T47D (cell line): ENCODE measurements at regions not wholly inside any gene's neighbourhood (a gene's known extent, or its start where the extent isn't known, plus 50 kb on each side); places are given as distances from the start of the nearest gene placed in this dataset.

Experiments used
- DNase-seq, 2 experiments: peaks; one replicate each; pipeline versions ENCODE4 v3.0.0 to v3.0.0-alpha.2; 2011 to 2012; ENCODE audit warnings: low read depth in 1 of 2, low spot score in 1 of 2
- JUND ChIP-seq: IDR thresholded peaks from 2 replicates; pipeline ENCODE4 v1.6.1; 2012; ENCODE audit warnings: low read depth
- in situ Hi-C: cut with HindIII; loops from 2 replicates; pipeline ENCODE4 v1.10.0; 2016; ENCODE audit warnings: low sequenced_read_pairs, low pct_unique_long_range_greater_than_20kb

DNA sequence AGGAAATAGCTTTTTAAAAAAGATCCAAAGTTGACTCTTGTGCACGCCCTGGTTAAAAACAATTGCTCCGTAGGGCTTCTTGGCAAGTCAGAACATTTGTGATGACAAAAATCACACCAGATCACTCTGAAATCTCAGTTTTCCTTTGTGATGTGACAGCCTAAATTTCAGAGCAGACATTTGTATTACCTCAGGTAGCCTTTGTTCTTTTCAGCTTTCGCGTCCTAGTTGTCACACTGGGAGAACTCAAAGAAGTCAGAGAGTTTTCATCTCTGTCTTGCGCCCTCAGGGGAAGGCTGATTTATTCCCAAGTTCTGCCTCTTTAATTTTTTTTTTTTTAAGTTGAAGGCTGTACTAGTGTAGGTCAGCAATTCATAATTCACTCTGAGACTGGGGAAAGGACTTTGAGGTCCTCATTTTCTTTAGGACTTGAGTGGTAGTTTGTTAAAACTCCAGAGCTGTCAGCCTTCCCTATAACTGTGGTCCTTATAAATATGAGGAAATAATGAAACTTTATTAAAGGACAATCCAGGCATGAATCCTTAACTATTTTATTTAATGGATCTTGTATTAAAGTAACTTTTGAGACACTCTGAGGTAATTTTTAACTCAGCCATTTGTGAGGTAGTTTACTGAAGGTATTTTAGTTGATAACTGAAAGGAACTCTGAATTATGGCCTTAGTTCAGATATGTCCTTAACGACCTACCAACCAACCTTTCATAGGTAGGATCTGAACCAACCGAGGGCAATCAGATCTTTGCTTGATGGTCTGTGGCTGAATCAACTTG is 525.1 kb upstream of the FAM98A start:
- in situ Hi-C loops, result no loop called here
- no peak for TF ChIP-seq JUND

DNA sequence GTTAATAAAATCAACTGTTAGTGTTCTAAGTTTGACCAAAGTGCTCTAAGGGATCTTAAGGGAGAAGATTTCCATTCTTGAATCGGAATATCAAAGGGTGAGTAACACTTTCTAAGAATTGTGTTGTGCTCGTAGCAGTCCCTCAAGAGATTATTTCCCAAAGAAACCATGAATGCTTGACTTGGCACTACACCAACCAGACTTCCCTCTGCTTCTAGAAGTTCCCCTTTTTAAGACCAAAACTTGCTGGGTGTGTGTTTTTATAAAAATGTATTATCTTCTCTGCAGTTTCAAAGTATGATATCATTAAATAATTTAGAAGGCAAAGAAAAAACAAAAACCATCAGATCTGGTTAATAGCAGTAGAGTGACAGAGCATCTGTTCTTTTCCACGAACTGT is 522.0 kb upstream of the FAM98A start:
- no peak for TF ChIP-seq JUND
- in situ Hi-C loops, result no loop called here
- DNase-seq, result no peak

More for the DNA sequence above, 525.1 kb upstream of the FAM98A start:
- DNase-seq, result no peak

DNA sequence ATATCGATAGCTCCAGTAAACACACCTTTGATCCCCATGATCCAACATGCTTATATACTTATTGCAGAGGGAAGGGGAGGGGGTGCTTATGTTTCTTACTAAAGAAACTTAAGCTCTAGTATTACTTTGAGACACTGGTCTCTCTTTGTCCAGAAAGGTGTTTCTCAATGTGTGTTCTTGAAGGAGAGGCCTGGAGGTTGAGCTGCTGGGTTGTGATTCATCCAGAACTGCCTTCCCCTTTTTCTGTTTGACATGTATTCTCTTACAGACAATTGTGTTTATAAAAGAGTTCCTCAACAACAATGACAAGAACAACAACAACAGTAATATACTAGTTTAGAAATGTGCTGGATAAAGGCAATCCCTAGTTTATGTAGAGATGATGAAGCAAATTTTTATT is 516.0 kb upstream of the FAM98A start:
- no peak for DNase-seq
- in situ Hi-C loops, result no loop called here
- TF ChIP-seq JUND, result no peak

DNA sequence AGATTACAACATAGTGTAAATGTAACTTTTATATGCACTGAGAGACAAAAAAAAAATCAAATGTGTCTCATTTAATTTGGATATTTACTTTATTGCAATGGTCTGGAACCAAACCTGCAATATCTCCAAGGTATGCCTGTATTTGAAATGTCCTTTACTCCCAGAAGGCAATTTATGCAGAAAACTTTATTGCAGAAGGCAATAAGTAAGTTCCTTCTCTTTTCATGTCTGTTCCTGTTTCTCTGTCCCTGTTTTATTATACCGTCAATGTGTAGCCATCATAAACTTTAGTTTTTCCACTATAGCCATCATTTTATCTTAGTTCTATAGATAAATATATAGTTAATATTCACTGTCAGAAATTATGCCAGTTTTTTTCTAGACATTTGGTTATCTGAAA is 513.1 kb upstream of the FAM98A start:
- DNase-seq, result no peak
- in situ Hi-C loops, result no loop called here
- no peak for TF ChIP-seq JUND

DNA sequence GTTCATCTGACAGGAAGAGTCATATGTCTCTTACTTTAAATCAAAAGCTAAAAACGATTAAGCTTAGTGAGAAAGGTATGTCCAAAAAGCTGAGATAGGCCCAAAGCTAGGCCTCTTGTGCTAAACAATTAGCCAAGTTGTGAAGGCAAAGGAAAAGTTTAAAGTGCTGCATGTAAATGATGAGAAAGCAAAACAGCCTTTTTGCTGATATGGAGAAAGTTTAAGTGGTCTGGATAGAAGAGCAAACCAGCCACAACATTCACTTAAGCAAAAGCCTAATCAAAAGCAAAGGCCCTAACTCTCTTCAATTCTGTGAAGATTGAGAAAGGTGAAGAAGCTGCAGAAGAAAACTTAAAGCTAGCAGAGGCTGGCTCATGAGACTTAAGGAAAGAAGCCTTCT is 511.3 kb upstream of the FAM98A start:
- no peak for DNase-seq
- in situ Hi-C loops, result no loop called here
- TF ChIP-seq JUND, result no peak

DNA sequence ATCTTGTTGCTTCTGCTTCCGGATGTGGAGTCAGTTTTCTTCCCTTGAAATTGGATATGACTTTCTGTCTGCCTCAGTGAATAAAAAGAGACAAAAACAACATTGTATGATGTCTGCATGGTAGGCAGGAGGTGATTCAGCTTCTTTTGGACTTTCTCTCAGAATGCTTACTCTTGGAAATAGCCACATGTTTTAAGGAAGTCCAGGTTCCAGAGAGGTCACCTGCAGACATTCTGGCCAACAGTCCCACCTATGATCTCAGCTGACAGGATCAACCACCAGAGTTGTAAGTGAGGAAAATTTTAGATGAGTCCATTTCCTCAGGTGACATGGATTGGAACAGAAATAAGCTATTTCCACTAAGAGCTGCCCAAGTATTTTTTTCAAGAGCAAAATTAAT is 508.7 kb upstream of the FAM98A start:
- TF ChIP-seq JUND, result no peak
- in situ Hi-C loops, result no loop called here
- DNase-seq, result no peak

DNA sequence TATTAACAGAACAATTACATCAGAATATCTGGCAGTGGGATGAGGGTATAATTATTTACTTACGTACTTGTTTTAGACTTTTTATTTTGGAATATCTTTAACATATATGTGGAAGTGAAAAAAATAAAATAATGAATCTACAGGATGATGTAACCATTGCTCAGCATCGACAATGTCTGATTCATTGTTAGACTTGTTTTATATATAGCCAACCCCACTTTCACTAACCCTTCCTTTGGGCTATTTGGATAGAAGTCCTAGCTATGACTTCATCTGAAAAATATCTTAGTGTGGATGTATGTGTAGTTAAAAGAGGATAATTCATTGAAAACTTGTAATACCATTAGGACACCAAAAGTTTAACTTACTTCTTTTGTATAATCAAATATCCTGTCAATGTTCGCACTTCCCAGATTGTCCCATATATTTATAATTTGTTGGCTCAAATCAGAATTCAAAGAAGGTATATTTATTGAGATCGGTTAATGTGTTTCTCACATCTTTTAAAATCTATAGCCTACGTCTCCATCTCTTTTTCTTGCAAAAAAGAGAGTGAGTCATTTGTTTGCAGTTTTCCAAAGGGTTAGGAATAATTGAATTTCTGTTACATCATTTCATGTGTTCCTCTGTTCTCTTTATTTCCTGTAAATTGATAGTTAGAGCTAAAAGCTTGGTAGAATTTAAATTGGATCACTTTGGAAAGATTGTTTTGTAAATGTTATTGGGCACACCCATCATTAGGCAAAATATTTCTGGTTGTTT is 506.1 kb upstream of the FAM98A start:
- no peak for TF ChIP-seq JUND
- peak in 1 of 2 experiments; percentile 18 for DNase-seq
- in situ Hi-C loops, result no loop called here

DNA sequence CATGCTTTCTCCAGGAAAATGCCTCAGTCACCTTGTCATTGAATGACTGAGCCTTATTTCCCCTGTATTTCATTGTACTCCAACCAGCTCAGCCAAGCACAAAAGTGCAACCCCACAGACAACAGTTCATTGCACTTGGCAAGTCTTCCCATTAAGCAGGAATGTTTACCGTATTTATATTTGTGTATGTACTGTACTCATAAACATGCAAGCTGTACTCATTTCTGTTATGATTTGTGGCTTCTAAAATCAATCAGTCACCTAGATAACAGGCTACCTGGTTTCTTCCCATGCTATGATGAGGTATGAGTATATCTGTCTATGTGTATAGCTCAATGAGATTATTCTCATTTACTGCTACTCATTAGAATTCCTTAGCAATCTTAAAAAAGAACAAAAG is 505.5 kb upstream of the FAM98A start:
- in situ Hi-C loops, result no loop called here
- DNase-seq, result no peak
- no peak for TF ChIP-seq JUND

DNA sequence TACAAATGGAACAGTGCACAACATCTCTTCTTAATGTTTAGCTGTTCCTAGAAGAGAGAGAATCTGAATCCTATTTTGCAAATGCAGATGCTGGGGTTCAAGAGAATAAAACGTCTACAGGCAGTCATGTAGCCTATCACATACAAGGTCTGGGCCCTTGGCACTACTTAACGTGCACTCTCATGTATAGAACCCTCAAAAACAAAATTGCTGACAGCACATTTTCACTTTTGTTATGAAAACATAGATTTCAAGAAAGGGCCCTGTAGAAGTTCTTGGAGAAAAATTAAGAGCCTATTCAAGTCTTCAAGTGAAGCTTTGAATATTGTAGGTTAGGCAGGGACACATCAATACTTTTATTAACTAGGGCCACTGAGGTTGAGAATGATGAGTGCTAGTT is 504.3 kb upstream of the FAM98A start:
- no peak for DNase-seq
- TF ChIP-seq JUND, result no peak
- in situ Hi-C loops, result no loop called here

DNA sequence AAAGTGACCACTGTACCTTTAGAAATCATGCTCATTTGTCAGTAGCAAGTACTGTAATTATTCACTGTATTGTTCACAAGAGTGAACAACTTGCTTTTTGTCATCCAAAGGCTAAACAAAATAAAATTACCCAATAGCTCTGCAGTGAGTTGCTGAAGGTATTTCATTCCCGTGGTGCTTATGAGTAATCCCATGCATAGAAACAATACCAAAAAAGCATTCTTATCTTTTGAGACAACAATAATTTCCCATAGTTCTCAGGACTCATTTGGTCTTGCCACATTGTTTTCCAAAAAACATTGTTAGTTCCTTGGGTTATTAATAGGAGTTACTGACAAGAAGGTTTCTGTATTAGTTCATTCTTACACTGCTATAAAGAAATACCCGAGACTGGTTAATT is 503.2 kb upstream of the FAM98A start:
- TF ChIP-seq JUND, result no peak
- DNase-seq, result no peak
- in situ Hi-C loops, result no loop called here

DNA sequence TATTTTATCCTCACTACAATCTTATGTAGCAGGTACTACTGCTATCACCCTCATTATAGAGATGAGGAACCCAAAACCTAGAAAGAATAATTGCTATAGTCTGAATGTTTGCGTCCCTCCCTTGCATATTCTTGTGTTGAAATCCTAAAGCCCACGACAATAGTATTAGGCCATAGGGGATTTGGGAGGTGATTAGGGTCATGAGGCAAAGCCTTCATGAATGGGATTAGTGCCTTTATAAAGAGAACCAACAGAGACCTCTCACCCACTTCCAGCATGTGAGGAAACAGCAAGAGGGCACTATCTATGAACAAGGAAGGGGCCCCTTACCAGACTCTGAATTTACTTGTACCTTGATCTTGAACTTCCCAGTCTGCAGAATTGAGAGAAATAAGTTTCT is 500.3 kb upstream of the FAM98A start:
- no peak for DNase-seq
- in situ Hi-C loops, result no loop called here

DNA sequence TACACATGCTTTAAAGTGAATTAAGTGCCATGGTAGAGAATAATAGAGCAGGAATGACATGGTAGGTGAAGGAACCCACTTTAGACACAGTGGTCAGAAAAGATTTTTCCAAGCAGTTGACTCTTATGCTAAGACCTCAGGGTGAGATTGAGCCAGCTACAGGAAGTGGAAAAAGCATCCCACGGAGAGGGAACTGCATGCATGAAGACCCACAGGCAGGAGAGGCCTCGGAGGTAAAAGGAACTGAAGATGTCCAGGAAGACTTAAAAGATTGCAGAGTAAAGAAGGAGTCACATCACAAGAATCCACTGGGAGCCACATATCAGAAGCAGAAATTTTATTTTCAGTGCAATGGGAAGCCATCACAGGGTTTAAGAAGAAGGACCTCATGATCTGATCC is 499.2 kb upstream of the FAM98A start:
- no peak for TF ChIP-seq JUND
- no peak for DNase-seq
- in situ Hi-C loops, result no loop called here

More for the DNA sequence above, 500.3 kb upstream of the FAM98A start:
- TF ChIP-seq JUND, result no peak

DNA sequence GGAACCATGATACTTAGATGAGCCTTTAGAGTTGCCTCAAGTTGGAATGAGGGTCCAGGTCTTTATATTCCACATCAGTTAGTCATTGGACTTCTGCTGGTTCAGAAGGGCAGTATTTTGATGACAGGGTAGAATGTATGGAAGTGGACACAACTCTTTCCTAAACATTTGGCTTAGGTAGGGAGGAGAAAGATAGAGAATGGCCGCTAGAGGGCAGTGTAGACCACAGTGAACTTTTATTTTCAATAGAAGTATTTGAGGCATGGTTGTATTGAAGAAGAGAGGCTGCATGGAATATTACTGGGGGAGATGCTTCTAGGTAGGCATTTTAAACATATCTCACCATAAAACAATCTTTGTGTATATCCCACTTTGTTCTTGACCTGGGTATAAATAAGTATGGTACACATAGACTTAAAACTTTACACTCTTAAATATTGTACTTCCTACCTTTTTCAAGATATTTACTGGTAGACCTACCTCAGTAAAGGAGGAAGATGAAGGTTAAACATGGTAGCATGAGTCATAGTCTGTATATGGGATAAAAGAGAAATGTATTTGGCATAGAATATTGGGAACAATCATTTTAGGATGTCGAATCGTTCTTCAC is 497.6 kb upstream of the FAM98A start:
- in situ Hi-C loops, result no loop called here
- TF ChIP-seq JUND, result no peak
- peak; percentile 16 to 77 for DNase-seq
